Germinal center (tissue), 1 donor: ENCODE measurements at regions not wholly inside any gene's neighbourhood (a gene's known extent, or its start where the extent isn't known, plus 50 kb on each side); places are given as distances from the start of the nearest gene placed in this dataset.
"Not testable (repeated sequence)": the region's sequence is repeated elsewhere in the genome, so short reads cannot be mapped to it uniquely, and the experiment has no call there.

Experiments
- DNase-seq: peaks from one replicate; pipeline ENCODE4 v3.0.0; 2012; ENCODE audit warnings: mixed read lengths, low spot score

DNA sequence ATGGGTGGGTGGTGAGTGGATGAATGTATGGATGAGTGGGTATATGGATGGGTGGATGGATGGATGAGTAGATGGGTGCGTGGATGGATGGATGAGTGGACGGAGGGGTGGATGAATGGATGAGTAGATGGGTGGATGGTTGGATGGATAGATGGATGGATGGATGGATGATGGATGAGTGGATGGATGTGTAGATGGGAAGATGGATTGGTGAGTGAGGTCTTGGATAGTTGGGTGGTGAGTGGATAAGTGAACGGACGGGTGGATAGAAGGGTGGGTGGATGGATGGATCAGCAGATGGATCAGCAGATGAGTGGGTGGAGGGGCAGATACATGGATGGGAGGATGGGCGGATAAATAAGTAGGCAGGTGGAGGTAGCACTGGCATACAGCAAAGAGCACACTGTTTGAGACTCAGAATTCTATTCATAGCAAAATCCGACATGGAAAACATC, 163.5 kb downstream of the C9orf50 start:
- no peak for DNase-seq

DNA sequence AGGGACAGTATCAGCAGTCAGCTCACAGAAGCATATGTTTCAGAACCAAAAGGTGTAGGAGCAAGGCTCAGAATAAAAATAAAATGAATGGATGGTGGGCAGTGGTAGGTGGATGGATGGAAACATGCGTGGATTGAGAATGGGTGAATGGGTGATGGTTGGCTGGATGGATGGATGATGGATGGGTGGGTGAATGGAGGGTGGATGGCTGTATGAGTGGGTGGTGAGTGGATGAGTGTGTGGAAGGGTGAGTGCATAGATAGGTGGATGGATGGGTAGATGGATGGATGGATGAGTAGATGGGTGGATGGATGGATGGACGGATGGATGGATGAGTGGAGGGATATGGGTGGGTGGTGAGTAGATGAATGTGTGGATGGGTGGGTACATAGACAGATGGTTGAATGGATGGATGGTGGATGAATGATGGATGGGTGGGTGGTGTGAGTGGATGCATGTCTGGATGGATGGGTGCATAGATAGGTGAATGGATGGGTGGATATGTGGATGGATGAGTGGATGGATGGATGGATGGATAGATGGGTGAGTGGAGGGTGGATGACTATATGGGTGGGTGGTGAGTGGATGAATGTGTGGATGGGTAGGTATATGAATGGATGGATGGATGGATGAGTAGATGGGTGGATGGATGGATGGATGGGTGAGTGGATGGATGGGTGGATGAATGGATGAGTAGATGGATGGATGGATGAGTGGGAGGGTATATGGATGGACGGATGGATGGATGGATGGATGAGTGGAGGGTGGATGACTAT, 164.2 kb downstream of the C9orf50 start:
- no peak for DNase-seq

DNA sequence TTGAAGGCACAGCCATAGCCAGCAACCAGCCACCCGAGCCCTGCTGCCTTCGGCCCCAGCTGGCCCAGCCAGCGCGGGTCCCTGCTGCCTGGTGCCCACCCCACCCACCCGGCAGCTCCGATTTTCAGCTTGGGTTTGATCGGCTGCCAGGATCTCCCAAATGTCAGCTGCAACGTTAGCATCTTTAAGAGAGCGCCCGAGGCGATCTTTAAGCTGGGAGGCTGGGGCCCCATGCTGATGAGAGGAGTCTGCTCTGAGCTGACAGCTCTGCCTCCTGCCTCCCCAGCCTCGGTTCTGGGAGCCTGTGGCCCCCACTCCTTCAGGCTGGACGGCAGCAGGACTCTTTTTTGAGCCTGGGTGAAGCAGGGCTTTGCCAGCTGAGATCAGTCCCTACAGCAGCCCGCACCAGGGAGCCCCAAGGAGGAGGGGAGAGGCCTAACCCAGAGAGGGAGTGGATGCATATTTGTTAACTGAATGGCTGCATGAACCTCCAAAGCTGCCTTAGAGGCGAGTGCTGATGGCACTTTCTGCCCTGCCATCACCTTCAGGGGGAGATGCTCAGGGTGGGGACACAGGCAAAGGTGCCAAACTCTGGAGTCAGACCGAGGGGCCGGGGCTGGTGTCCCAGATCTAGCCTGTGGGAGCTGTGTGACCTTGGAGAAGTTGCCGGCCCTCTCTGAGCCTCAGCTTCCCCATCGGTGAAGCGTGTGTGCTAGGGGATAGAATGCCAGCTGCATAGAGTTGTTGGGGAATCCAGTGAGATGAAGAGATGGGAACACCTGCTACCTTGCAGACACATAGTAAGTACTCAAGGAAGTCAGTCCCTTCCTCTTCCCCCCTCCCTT, 165.5 kb downstream of the C9orf50 start:
- DNase-seq, result no peak

DNA sequence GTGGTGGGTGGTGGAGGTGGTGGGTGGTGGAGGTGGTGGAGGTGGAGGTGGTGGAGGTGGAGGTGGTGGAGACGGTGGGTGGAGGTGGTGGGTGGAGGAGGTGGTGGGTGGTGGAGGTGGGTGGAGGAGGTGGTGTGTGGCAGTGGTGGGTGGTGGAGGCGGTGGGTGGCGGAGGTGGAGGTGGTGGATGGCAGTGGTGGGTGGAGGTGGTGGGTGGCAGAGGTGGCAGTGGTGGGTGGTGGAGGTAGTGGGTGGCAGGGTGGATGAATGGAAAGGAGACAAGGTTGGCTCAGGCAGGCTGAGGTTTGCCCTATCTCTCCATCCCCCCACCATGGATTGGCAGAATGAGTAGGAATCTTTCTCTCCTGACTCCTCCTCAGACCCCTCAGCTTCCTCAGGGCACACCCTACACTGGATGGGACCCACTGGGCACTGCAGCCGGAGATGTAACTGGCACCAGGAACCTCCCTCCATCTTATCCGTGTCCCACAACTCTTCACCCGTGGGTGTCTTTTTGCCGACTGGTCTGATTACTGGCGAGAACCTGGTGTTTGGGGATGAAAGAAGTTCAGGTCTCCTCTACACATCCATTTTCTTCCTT, 166.3 kb downstream of the C9orf50 start:
- DNase-seq, result no peak

DNA sequence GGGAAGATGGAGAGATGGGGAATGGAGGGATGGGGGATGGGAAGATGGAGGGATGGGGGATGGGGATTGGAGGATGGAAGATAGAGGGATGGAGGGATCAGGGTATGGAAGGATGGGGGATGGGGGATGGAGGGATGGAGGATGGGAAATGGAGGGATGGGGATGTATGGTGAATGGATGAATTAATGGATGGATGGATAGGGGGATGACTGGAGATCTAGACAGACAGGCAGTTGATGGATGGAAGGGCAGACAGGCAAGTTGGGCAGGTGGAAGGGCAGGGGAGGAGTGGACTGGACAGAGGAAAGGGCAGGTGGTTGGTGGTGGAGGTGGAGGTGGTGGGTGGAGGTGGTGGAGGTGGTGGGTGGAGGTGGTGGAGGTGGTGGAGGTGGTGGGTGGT, 167.2 kb downstream of the C9orf50 start:
- no peak for DNase-seq

DNA sequence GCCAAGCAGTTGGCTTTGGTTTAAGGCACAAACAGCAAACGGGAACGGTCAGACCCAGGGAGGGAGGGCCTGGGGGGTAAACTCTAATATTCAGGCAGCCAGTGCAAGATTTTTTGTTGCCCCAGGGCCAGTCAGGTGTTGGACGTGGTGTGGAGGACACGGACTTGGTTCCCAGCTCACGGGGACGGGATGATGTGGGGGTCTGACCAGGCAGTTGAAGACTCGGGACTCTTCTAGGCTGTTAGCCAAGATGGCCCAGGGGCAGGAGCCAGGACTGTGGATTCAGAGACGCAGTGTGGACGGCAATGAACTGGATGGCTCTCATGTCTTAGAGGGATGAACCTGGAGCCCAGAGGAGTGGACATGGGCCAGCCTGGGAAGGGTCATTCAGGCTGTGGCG, 169.2 kb downstream of the C9orf50 start:
- DNase-seq, result no peak

DNA sequence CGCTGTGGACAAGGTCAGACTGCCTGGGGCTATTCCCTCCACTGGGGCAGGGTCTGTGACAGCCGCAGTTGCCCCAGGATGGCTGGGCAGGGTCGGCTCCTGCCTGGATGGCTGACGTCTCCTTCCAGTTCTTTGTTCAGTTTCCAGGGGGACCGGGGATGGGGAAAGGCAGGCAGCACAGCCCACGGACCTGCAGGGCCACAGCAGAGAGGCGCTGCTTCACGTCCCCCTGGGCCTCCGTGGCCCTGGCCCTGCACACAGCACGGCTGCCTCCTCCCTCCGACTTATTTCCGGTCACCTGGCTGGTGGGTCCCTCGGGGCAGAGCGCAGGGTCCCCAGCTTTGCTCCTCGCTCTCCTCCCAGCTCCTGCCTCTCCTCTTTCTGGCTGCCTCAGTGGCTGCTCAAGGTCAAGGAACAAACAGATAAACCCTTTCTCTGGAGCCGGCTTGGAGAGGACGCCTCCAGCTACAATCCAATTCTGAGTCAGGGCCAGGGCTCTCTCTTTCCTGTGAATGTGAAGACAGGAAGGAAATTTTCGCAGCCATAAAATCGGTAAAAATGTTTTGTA, 169.7 kb downstream of the C9orf50 start:
- DNase-seq, result no peak

DNA sequence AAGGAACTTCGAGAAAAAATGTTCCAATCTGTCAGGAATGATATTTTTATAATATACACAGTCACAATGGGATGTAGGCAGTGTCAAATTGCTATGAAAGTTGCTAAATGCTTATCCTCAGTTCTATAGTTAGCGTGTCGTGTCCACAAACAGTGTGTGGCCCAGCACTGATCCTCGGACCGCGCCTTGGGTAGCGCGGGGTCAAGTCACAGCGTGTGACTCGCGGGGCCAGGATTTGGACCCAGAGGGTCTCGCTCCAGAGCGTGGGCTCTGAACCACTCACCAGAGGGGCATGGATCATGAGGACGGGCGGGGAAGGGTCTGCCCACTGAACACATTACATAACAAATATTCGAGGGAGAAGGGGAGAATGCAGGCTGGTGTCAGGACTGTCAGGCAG, 171.8 kb downstream of the C9orf50 start:
- no peak for DNase-seq

DNA sequence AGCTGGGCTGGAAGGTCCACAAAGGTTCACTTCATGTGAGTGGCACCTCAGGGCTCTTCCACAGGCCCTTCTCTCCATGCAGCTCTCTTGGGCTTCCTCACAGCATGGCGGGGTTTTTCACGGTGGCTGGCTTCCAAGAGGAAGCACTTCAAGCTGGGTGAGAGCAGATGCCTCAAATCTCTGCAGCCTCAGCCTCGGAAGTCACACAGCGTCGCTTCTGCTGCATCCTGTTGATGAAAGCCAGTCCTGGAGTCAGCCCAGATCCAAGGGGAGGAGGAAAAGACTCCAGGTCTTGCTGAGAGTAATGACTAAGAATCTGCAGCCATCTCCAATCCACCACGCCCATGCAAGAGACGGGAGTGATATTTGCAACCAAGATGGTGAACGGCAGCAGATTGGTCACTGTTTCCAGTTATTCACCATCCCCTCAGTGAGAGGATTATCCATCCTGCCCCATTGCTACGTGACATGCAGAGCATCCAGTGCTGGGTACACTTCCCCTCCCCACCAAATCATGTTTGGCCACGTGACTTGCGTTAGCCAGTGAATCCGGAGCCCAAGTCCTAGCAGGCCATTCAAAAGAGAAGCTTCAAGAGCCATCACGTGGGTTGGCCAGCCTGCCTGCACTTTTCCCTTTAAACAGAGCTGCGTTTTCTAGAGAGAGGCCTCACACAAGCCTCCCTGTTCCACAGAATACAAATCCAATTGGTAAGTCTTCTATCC, 173.9 kb downstream of the C9orf50 start:
- no peak for DNase-seq

DNA sequence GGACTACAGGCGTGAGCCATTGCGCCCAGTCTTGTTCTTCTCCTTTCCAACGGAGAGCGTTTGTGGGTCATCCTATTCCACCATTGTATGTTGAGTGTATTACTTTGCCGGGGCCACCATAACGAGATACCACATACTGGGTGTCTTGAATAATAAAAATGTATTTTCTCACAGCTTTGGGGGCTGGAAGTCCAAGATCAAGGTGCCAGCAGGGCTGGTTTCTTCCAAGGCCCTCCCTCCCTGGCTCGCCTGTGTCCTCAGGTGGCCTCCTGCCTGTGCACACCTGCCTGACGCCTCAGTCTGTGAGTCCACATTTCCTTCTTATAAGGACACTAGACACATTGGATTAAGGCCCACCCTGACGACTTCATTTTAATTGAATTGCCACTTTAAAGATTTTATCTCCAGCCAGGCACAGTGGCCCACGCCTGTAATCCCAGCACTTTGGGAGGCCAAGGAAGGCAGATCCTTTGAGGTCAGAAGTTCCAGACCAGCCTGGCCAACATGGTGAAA, 175.1 kb downstream of the C9orf50 start:
- DNase-seq, result no peak

DNA sequence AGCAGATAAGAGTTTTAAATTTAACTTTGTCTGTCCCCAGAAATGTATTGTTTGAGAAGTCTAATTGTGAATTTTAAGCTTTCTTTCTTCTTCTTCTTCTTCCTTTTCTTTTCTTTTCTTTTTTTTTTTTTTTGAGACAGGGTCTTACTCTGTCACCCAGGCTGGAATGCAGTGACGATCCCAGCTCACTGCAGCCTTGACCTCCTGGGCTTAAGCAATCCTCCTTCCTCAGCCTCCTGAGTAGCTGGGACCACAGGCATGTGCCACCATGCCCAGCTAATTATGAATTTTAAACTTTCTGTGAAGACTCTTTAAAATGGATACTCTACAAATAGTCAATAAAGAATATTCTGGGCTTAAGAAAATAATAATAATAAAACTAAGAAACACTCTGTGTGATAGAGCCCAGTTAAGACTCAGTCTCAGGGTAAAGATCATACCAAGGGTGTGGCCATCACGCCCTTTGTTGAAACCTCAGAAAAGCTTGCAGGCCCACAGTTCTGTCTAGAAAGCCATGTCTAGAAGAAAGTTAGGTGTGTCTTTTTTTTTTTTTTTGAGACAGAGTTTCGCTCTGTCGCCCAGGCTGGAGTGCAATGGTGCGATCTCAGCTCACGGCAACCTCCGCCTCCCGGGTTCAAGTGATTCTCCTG, 177.3 kb downstream of the C9orf50 start:
- DNase-seq, result not testable (repeated sequence)

DNA sequence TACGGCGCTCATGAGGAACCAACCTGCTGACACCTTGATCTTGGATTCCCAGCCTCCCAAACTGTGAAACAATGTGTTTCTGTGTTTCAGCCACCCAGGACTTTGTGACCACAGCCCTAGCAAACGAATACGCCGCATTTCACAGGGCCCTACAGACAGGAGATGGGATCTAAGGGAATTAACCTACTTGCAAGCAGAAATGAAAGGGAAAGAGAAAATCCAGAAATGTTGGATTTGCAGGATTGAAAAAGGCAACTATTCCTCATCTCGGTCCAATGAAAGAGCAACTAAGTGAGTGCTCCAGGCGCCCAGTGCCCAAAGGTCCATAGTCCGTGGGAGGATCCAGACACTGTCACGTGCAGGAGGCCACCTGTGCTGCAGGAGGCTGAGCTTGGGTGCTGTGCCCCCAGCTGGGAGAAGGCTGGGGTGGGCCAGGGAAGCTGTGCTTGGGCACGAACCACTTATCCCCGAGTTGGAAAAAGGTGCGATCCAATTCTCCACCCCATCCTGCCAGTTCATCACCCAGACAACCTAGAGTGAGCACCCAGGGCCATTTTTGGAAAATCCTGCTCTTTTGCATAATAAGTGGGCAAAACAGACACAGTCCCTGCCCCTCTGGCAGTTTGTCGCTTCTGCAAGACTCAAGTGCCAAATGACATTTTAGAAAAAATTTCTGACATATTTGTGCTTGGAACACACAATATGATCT, 177.9 kb downstream of the C9orf50 start:
- DNase-seq, result no peak

DNA sequence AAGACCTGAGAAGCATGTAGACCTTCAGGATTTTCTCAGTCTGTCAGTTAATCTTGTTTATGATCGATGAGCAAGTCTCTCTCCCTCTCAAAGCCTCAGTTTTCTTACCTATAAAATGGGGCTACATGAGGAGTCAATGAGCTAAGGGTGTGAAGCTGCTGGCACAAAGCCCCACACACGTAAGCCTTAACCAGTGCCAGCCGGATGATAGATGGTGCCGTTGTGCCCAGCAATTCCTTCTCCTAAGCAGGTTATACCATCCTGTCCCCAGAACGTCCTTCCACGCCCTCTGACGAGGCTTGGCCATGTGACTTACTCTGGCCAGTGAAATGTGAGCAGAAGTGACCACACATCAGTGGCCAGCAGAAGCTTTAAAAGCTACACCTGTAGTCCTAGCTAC, 179.0 kb downstream of the C9orf50 start:
- no peak for DNase-seq

DNA sequence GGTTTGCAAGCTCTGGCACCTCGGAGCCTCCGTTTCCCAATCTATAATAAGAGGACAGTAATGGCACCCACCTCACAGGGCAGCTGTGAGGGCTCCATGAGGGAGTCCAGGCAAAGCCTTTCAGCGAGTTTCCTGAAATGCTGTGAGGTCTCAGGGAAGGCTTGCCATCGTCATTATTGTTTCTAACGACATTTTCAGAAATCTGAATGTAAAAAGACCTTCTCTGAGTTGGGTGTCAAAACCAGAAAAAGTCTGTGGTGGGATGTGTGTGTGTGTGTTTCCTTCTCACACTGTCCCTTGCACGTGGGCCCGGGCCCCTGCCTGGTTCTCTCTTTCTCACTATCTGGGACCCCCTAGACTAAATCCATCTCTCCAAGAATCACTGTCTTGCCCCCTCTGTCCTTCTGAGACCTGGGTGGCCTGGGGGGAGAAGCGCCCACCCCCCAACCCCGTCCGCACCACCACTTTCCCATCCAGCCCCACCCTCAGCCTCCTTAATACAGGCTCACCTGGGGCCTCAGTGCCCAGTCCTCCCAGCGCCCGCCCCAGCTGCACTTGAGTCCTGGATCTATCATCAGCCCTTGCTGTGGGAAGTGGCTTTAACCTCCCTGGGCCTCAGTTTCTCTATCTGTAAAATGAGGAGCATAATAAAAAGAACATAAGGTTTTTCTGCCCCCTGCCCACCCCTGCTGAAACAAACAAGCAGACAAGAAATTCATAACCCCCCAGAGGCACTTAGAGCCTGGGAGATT, 180.3 kb downstream of the C9orf50 start:
- DNase-seq, result no peak

DNA sequence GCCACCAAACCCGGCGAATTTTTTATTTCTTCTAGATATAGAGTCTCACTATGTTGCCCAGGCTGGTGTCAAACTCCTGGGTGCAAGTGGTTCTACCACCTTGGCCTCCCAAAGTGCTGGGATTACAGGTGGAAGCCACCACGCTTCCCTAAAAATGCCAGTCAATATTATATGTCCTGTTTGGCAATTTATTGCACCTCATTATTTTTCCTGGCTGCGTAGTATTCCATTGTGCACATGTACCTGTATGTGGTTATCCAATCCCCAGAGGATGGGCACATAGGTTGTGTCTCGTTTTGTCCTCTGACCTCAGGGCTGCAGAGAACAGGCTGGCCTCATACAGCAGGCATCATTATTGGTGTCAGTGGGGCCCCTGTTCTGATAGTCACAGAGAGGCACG, 181.7 kb downstream of the C9orf50 start:
- DNase-seq, result no peak

DNA sequence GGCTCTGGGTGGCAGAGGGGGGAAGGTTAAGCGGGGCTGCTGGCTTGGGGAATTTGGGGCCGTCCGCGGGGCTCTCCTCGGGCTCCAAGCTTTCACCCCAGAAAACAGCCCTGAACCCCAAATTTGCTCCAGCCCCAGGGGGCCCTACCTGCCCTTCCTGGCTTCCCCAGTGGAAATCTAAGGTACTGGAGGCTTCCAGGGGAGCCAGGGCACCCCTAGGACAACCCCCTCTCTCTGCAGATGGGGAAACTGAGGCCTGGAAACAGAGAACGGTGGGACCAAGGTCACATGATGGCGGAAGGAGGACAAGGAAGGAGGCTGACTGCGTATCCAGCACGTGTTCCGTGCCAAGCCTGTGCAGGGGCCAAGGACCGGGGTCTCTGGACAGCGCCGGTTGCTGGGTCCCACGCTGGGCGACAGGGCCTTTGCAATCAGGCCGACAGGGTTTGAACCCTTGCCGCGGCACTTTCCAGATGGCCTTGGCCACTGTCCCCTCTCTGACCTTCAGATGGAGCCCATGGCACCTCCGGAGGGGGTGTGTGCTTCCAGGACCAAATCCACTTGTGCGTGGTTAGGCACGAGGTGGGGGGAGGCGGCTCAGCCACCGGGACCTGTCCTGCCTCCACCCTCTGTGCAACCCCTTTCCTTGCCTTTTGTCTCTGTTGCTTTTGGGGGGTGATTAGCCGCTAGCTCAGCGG, 183.1 kb downstream of the C9orf50 start:
- DNase-seq, result no peak

DNA sequence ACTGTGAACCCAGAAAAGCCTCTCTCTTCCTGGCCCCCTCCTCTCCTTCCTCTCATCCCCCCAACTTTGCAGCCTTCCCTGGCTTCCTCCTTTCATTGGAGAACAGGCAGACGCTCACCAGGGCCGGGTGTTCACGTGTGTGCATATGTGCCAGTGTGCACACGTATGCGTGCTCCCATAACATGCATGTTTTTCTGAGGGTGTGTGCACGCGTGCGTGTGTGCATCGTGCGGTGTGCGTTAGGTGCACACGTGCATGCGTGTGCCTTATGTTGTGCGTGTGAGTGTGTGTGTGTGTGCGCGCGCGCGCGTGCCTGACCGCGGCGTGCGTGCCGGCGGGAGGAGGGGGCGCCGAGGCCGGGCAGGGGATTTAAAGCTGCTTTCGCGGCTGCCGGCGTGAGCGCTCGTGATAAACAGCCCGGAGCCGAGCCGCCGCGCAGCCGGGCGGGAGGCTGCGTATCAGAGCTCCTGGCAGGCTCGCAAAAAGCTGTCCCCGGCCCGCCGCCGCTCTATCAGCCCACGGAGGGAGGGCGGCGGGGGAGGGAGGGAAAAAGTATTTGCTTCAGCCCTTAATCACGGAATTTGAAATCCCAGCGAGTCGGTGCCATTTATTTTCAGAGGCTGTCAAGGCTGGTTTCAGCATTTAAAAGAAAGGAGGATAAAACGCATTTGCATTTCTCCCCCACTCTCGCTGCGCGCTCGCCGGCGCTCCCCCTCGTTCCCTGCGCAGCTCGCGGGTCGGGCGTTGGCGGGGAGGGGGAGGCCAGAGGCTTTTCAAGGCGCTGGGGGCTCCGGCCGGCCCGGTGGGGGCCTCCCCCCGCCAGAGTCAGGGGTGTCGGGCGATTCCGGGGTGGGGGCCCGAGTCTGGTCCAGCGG, 183.9 kb downstream of the C9orf50 start:
- no peak for DNase-seq
